Right lobe of liver (tissue), 6 donors: ENCODE measurements at regions not wholly inside any gene's neighbourhood (a gene's known extent, or its start where the extent isn't known, plus 50 kb on each side); places are given as distances from the start of the nearest gene placed in this dataset.

Source experiments
- ATAC-seq, 4 donors: fragments of 200-7000 bp; cut with Tn5 transposase; one replicate each; pipeline ENCODE4 v1.9.1; 2020; ENCODE audit warnings: mild to moderate bottlenecking in 4 of 4, moderate library complexity in 4 of 4
- DNase-seq, 3 donors: peaks; one replicate each; pipeline ENCODE4 v3.0.0-alpha.2; 2020
- H3K27ac ChIP-seq, 3 donors: fragments of 200-600 bp; one replicate each; pipeline ENCODE4 v1.8.0; 2022
- H3K27me3 ChIP-seq, 2 donors: fragments of 200-600 bp; one replicate each; pipeline ENCODE4 v1.8.0; 2022
- H3K36me3 ChIP-seq, 4 donors: fragments of 200-600 bp; sonication (generic) in 1 of 4; one replicate each; pipeline versions ENCODE4 v1.5.1 to v1.8.0; 2017 to 2022; ENCODE audit warnings: control low read depth in 1 of 4
- H3K4me1 ChIP-seq, 4 donors: fragments of 200-600 bp; sonication (generic) in 1 of 4; one replicate each; pipeline versions ENCODE4 v1.5.1 to v1.8.0; 2017 to 2022; ENCODE audit warnings: control low read depth in 1 of 4
- H3K4me3 ChIP-seq, 3 donors: fragments of 200-600 bp; one replicate each; pipeline ENCODE4 v1.8.0; 2022
- H3K9me3 ChIP-seq, 4 donors: fragments of 200-600 bp; sonication (generic) in 1 of 4; one replicate each; pipeline versions ENCODE4 v1.5.1 to v1.8.0; 2017 to 2022; ENCODE audit warnings: control low read depth in 1 of 4
- POLR2A ChIP-seq: fragments of 450-650 bp; IDR thresholded peaks from one replicate; pipeline ENCODE4 v1.6.1; 2017; ENCODE audit warnings: antibody characterized with exemption, mild to moderate bottlenecking
- WGBS: methylation state at CpG from one replicate; pipeline ENCODE4 v1.1.6; 2018; ENCODE audit warnings: low coverage, low lambda C conversion rate; ENCODE audit not compliant: insufficient coverage; ENCODE audit errors: missing lambda C conversion rate; 5-methylcytosine and 5-hydroxymethylcytosine counted together
- intact Hi-C, 2 donors: fragments of 100-400 bp; cut with DNase I; formaldehyde crosslinking; loops; one replicate each; pipeline versions ENCODE4 v1.11.2 to v1.14.1; 2022
- TF ChIP-seq, protein P1 (sequence below), 4 donors: fragments of 200-600 bp in 3 of 4; fragments of 450-650 bp in 1 of 4; IDR thresholded peaks; one replicate each; pipeline versions ENCODE4 v1.5.1 to v1.8.0; 2016 to 2022; ENCODE audit warnings: antibody characterized with exemption in 4 of 4, mild to moderate bottlenecking in 2 of 4
- donor health status: DM: no; HTN: yes; CAD: no.
- donor health status: DM: no; HTN: no; CAD: no.
- donor health status: DM: no; HTN: no; CAD: no.
- donor health status: DM: no; HTN: yes; CAD: no.
- donor health status: DM: no; HTN: yes; CAD: no.

DNA sequence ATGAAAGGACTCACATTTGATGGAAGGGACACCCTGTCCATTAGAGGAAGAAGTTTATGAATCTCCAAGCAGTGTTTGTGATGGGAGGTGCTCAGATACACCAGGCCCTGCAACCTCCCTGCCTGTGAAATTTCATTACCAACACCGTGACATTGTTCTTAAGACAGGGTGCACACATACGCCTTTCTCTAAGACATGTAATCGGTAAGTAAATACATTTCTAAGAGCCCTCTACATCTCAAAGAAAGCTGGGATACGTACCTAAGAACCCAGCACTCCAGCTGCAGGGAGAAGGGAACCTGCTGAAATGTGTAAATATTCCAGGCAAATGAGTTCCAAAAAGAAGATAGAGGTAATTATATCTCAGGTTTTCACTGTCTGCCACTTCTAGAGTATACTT, 125.0 kb upstream of the APC start:
- H3K4me1 ChIP-seq: no peaks in the 10 kb centered on the region
- no peaks in the 10 kb centered on the region for H3K36me3 ChIP-seq
- no peak overlapping the region for H3K27ac ChIP-seq
- H3K27me3 ChIP-seq: no peaks in the 10 kb centered on the region
- WGBS: 86% methylated on average over 4 of the region's 4 CpGs
- H3K4me3 ChIP-seq: no peak overlapping the region
- ATAC-seq (no peak), DNase-seq (no peak)
- intact Hi-C loops: no loop called here
- TF ChIP-seq, protein P1, sequence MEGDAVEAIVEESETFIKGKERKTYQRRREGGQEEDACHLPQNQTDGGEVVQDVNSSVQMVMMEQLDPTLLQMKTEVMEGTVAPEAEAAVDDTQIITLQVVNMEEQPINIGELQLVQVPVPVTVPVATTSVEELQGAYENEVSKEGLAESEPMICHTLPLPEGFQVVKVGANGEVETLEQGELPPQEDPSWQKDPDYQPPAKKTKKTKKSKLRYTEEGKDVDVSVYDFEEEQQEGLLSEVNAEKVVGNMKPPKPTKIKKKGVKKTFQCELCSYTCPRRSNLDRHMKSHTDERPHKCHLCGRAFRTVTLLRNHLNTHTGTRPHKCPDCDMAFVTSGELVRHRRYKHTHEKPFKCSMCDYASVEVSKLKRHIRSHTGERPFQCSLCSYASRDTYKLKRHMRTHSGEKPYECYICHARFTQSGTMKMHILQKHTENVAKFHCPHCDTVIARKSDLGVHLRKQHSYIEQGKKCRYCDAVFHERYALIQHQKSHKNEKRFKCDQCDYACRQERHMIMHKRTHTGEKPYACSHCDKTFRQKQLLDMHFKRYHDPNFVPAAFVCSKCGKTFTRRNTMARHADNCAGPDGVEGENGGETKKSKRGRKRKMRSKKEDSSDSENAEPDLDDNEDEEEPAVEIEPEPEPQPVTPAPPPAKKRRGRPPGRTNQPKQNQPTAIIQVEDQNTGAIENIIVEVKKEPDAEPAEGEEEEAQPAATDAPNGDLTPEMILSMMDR (IDR thresholded peaks at IDR 0.05): no peak
- no peaks in the 10 kb centered on the region for H3K9me3 ChIP-seq

DNA sequence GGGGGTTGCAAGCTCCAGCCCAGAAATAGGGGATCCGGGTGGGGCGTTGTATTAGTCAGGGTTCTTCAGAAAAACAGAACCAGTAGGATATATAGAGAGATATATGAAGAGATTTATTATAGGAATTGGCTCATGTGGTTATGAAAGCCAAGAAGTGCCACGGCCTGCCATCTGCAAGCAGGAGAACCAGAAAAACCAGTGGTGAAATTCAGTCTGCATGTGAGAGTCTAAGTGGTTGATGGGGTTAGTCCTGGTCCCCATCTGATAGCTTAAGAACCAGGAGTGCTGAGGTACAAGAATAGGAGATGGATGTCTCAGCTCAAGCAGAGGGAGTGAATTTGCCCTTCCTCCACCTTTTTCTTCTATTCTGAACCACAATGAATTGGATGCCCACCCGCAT, 123.4 kb upstream of the APC start:
- intact Hi-C loops: no loop called here
- H3K27ac ChIP-seq: no peak overlapping the region
- no peak overlapping the region for H3K4me3 ChIP-seq
- TF ChIP-seq, protein P1 (IDR thresholded peaks at IDR 0.05): no peak
- no peak for TF ChIP-seq POLR2A
- H3K36me3 ChIP-seq: no peaks in the 10 kb centered on the region
- DNase-seq: no peak
- no peaks in the 10 kb centered on the region for H3K4me1 ChIP-seq
- H3K27me3 ChIP-seq: no peaks in the 10 kb centered on the region
- no peak for ATAC-seq
- 82% methylated on average over 3 of the region's 4 CpGs for WGBS
- no peaks in the 10 kb centered on the region for H3K9me3 ChIP-seq

DNA sequence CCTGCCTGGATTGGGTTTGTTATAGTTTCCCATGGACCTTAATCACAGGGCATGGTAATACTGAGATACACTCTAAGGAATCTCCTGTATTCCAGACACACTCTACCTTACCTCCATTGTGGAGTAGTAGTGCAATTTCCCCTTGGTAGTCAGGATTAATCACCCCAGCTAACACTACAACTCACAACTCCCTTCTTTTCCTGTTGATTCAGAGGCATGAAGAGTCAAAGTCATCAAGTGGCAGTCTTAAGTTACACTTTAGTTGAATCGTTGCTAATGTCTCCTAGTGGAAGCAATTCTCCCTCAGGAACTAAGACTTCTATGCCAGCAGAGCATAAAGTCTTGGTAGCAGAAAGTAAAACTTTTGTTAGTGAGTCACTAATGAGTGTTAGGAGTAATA, 122.7 kb upstream of the APC start:
- DNase-seq: no peak
- 54% methylated on average over 1 of the region's 1 CpG for WGBS
- no peak for ATAC-seq
- H3K4me3 ChIP-seq: no peak overlapping the region
- H3K27me3 ChIP-seq: no peaks in the 10 kb centered on the region
- H3K9me3 ChIP-seq: no peaks in the 10 kb centered on the region
- intact Hi-C loops: no loop called here
- no peaks in the 10 kb centered on the region for H3K36me3 ChIP-seq
- TF ChIP-seq, protein P1 (IDR thresholded peaks at IDR 0.05): no peak
- no peak for TF ChIP-seq POLR2A
- no peak overlapping the region for H3K27ac ChIP-seq
- H3K4me1 ChIP-seq: no peaks in the 10 kb centered on the region

DNA sequence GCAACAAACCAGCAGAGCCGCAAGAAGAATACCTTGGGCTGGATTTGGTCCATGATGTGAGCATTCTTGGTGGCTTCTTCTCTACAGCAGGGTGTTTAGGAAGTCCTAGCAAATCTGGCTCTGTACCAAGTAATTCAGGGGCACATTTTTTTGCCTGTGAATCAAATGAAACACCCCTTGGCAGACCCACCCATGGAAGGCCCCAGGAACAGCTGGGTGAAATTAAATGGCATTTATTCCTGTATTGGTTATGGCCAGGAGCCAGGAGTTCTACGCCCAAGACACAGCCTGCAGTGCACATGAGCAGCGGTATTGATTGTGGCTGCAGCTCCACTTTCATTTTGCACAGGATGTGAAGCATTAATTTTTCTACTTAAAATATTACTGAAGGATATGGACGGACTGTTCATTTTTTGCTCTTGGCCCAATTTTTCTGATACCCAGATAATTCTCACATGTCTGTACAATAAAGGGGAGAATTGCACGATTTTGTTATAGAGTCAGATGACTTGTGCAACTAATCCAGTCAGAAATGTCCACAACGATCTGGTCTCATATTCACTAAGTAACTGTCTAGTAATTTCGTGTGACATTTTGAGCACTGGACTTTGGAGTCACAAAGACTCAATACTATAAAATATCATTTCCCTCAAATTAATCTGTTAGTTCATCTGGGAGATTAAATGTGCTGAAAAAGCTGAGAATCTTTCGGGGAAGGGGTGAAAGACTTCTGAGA, 120.7 kb upstream of the APC start:
- intact Hi-C loops: no loop called here
- no peaks in the 10 kb centered on the region for H3K36me3 ChIP-seq
- TF ChIP-seq, protein P1 (IDR thresholded peaks at IDR 0.05): no peak
- DNase-seq (peak in 2 of 3 donors; percentile 44 to 72), ATAC-seq (peak; percentile 86 to 92 (median 88))
- H3K4me1 ChIP-seq: no peaks in the 10 kb centered on the region
- H3K4me3 ChIP-seq: peak overlapping the region; percentile 33 to 54 (median 48)
- H3K9me3 ChIP-seq: no peaks in the 10 kb centered on the region
- 23% methylated on average over 8 of the region's 8 CpGs for WGBS
- H3K27me3 ChIP-seq: no peaks in the 10 kb centered on the region
- H3K27ac ChIP-seq: peak overlapping the region in 1 of 3 donors; percentile 21
